VCaP (cell line): ENCODE measurements at regions not wholly inside any gene's neighbourhood (a gene's known extent, or its start where the extent isn't known, plus 50 kb on each side); places are given as distances from the start of the nearest gene placed in this dataset.
"Not testable (repeated sequence)": the region's sequence is repeated elsewhere in the genome, so short reads cannot be mapped to it uniquely, and the experiment has no call there.

Experiments used
- H3K27ac ChIP-seq: fragments of 450-650 bp; 2 replicates; pipeline ENCODE4 v1.5.1; 2017
- CTCF ChIP-seq: fragments of 450-650 bp; conservative IDR thresholded peaks from 2 replicates; pipeline ENCODE4 v1.5.1; 2017; ENCODE audit warnings: mild to moderate bottlenecking, moderate library complexity

- H3K27ac ChIP-seq = no peak overlapping the region
- TF ChIP-seq CTCF = no peak
Measured at GRCh38 chr13:56102641-56103040, 1038.1 kb upstream of the PRR20A start.

- no peak overlapping the region for H3K27ac ChIP-seq
Measured at GRCh38 chr13:56110751-56111150, 1030.0 kb upstream of the PRR20A start.

GRCh38 chr13:56134524-56134923, 1006.2 kb upstream of the PRR20A start:
- H3K27ac ChIP-seq = no peak overlapping the region
- TF ChIP-seq CTCF = no peak

More at GRCh38 chr13:56110751-56111150, 1030.0 kb upstream of the PRR20A start:
- no peak for TF ChIP-seq CTCF

- no peak overlapping the region for H3K27ac ChIP-seq
- no peak for TF ChIP-seq CTCF
Measured at GRCh38 chr13:56166864-56167263, 973.9 kb upstream of the PRR20A start.

GRCh38 chr13:56168581-56168980, 972.1 kb upstream of the PRR20A start:
- TF ChIP-seq CTCF = no peak
- no peak overlapping the region for H3K27ac ChIP-seq

GRCh38 chr13:56173346-56173745, 967.4 kb upstream of the PRR20A start:
- H3K27ac ChIP-seq = no peak overlapping the region
- TF ChIP-seq CTCF = no peak

- TF ChIP-seq CTCF = no peak
Measured at GRCh38 chr13:56182598-56182997, 958.1 kb upstream of the PRR20A start.

GRCh38 chr13:56187331-56187730, 953.4 kb upstream of the PRR20A start:
- no peak for TF ChIP-seq CTCF
- no peak overlapping the region for H3K27ac ChIP-seq

More at GRCh38 chr13:56182598-56182997, 958.1 kb upstream of the PRR20A start:
- no peak overlapping the region for H3K27ac ChIP-seq

- H3K27ac ChIP-seq = not testable (repeated sequence)
Measured at GRCh38 chr13:56188582-56188981, 952.1 kb upstream of the PRR20A start.
